ENCODE measurements at regions not wholly inside any gene's neighbourhood (a gene's known extent, or its start where the extent isn't known, plus 50 kb on each side); places are given as distances from the start of the nearest gene placed in this dataset.

DNA sequence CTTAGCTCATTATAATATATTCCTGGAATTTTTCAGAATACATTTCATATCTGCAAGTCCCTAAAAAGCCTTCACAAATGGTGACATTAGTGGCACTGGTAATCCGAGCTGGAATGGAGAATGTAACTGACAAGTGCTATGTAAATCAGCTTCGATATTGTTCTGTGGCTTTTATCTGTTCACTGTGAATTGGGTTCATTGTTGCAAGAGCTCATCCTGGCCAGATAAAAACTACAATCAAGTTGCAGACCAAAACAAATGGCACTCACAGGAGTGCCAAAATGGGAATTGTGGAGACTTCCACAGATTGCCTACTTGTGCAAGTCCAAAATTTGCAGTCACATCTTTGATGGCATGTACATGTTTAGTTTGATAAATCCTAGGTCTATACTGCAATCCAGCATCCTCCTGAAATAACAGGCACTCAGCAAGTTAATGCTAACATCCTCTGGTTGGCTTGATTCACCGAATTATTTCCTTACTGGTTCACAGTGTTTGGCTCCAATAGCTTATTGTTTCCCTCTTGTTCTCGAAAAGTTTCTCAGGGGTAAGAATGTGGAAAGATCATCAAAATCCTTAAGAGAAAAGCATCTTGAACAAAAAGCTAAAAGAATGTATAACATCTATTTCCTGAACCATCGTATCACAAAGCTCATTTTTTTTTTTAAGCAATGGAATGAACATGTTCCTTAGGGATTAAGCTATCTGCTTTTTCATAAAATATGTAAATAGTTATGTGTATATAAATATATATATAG lies 904.9 kb downstream of the CENPC start:
- no peak overlapping the region for H3K4me3 Mint-ChIP-seq
- TF ChIP-seq CTCF (conservative IDR thresholded peaks at IDR 0.05) = no peak
- H3K27me3 Mint-ChIP-seq = no peaks in the 10 kb centered on the region
- H3K9me3 Mint-ChIP-seq = no peaks in the 10 kb centered on the region
- no peaks in the 10 kb centered on the region for H3K36me3 Mint-ChIP-seq
- no peak overlapping the region for H3K27ac Mint-ChIP-seq
- H3K4me1 Mint-ChIP-seq (ENCODE audit: unreplicated experiment) = no peaks in the 10 kb centered on the region
- no peak for DNase-seq (ENCODE audit: extremely low spot score, unreplicated experiment)

- no peaks in the 10 kb centered on the region for H3K27me3 Mint-ChIP-seq
- H3K9me3 Mint-ChIP-seq = no peaks in the 10 kb centered on the region
- no peak for DNase-seq (ENCODE audit: extremely low spot score, unreplicated experiment)
- no peak overlapping the region for H3K4me3 Mint-ChIP-seq
- no peaks in the 10 kb centered on the region for H3K36me3 Mint-ChIP-seq
- H3K4me1 Mint-ChIP-seq (ENCODE audit: unreplicated experiment) = no peaks in the 10 kb centered on the region
- H3K27ac Mint-ChIP-seq = no peak overlapping the region
- no peak for TF ChIP-seq CTCF (conservative IDR thresholded peaks at IDR 0.05)
Measured at GRCh38 chr4:66639361-66639760, 905.9 kb downstream of the CENPC start.

GRCh38 chr4:66636349-66636748 lies 909.0 kb downstream of the CENPC start:
- no peaks in the 10 kb centered on the region for H3K27me3 Mint-ChIP-seq
- DNase-seq (ENCODE audit: extremely low spot score, unreplicated experiment) = no peak
- no peak overlapping the region for H3K4me3 Mint-ChIP-seq
- H3K36me3 Mint-ChIP-seq = no peaks in the 10 kb centered on the region
- H3K9me3 Mint-ChIP-seq = no peaks in the 10 kb centered on the region
- H3K4me1 Mint-ChIP-seq (ENCODE audit: unreplicated experiment) = no peaks in the 10 kb centered on the region
- H3K27ac Mint-ChIP-seq = no peak overlapping the region
- no peak for TF ChIP-seq CTCF (conservative IDR thresholded peaks at IDR 0.05)

DNA sequence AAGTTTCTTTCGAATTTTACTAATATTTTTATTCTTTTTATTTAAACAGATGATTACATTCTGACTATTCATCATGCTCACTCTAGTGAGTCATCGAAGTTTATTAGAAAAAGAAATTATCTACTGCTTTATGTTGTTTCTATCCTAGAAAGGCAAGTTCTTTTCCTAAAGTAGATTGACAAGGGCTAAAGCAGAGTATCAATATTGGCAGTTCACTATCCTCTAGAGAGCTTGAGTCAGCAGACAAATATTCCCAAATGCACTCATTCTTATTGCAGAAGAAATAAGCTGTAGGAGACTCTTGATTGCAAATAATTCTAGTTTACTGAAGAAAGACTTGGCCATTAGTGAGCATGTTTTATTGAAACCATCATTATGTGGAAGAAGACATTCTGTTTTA lies 911.8 kb downstream of the CENPC start:
- no peaks in the 10 kb centered on the region for H3K27me3 Mint-ChIP-seq
- H3K27ac Mint-ChIP-seq = no peak overlapping the region
- H3K36me3 Mint-ChIP-seq = no peaks in the 10 kb centered on the region
- DNase-seq (ENCODE audit: extremely low spot score, unreplicated experiment) = no peak
- H3K4me1 Mint-ChIP-seq (ENCODE audit: unreplicated experiment) = no peaks in the 10 kb centered on the region
- TF ChIP-seq CTCF (conservative IDR thresholded peaks at IDR 0.05) = no peak
- H3K4me3 Mint-ChIP-seq = no peak overlapping the region
- no peaks in the 10 kb centered on the region for H3K9me3 Mint-ChIP-seq

- Mint-ChIP-seq H3K4me3 (no peak overlapping the region), H3K36me3 (no peaks in the 10 kb centered on the region), H3K27me3 (no peaks in the 10 kb centered on the region), H3K9me3 (peaks cover 3% of the 10 kb centered on the region), H3K27ac (no peak overlapping the region), H3K4me1 (ENCODE audit: unreplicated experiment) (no peaks in the 10 kb centered on the region)
- no peak for TF ChIP-seq CTCF (conservative IDR thresholded peaks at IDR 0.05)
- DNase-seq (ENCODE audit: extremely low spot score, unreplicated experiment) = no peak
Measured at GRCh38 chr4:66629927-66630326, 915.4 kb downstream of the CENPC start.
